Skeletal muscle tissue (tissue), 3 donors: ENCODE measurements at regions not wholly inside any gene's neighbourhood (a gene's known extent, or its start where the extent isn't known, plus 50 kb on each side); places are given as distances from the start of the nearest gene placed in this dataset.

Source experiments
- H3K27ac ChIP-seq: one replicate; pipeline ENCODE4 v1.7.0; 2013; ENCODE audit warnings: mild to moderate bottlenecking, low read depth, low read length, inconsistent platforms
- H3K27me3 ChIP-seq, 3 donors: one replicate each; pipeline ENCODE4 v1.7.0; 2013; ENCODE audit warnings: low read length in 3 of 3; ENCODE audit not compliant: control insufficient read depth in 3 of 3, insufficient read depth in 3 of 3
- H3K36me3 ChIP-seq, 3 donors: one replicate each; pipeline ENCODE4 v1.7.0; 2013; ENCODE audit warnings: low read length in 3 of 3; ENCODE audit not compliant: control insufficient read depth in 3 of 3, insufficient read depth in 3 of 3
- H3K4me1 ChIP-seq, 3 donors: one replicate each; pipeline ENCODE4 v1.7.0; 2013; ENCODE audit warnings: low read length in 3 of 3, mild to moderate bottlenecking in 3 of 3; ENCODE audit not compliant: control insufficient read depth in 3 of 3, insufficient read depth in 3 of 3
- H3K4me3 ChIP-seq, 3 donors: one replicate each; pipeline ENCODE4 v1.7.0; 2013; ENCODE audit warnings: low read length in 3 of 3
- H3K9ac ChIP-seq, 3 donors: one replicate each; pipeline ENCODE4 v1.7.0; 2013; ENCODE audit warnings: low read length in 3 of 3, mild to moderate bottlenecking in 3 of 3, moderate library complexity in 2 of 3, low read depth in 1 of 3
- H3K9me3 ChIP-seq, 3 donors: one replicate each; pipeline ENCODE4 v1.7.0; 2013; ENCODE audit warnings: low read length in 3 of 3; ENCODE audit not compliant: control insufficient read depth in 3 of 3
- donor health status: Osteomylitis.

DNA sequence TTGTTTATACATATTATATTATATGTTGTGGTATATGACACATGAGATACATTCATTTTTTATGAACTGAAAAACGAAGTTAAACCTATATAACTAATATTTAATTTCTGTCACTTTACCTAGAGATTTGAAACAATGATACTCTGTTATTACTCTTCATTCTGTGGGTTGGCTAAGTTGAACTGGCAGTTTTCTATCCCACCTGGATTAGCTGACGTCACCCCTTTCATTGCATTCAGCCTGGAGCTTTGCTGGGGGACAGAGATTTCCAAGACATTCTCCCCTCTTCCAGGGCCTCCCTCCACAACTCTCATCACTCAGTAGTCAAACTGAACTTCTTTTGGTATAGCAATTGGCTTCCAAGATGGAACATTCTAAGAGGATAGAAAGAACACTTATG, 309.2 kb upstream of the SATB1 start:
- Histone ChIP-seq H3K27ac (no peak overlapping the region), H3K4me3 (no peak overlapping the region), H3K9me3 (no peaks in the 10 kb centered on the region), H3K27me3 (no peaks in the 10 kb centered on the region), H3K36me3 (no peaks in the 10 kb centered on the region), H3K4me1 (no peaks in the 10 kb centered on the region), H3K9ac (no peak overlapping the region)

DNA sequence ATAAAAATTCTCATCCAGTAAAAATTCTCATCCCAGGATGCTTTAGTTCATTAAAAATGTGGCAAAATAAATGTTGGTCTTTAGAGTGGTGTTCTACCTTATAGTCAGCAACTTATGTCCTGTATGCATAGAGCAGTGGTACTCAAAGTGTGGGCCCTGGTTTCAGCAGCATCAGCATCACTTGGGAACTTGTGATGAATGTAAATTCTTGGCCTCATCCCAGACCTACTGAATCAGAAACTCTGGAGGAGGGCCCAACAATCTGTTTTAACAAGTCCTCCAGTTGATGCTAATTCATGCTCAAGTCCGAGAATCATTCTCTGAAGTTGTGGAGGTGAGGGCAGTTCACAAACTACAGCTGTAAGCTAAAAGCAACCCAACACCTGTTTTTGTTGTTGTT, 307.3 kb upstream of the SATB1 start:
- Histone ChIP-seq H3K27ac (no peak overlapping the region), H3K9ac (no peak overlapping the region), H3K36me3 (no peaks in the 10 kb centered on the region), H3K4me3 (no peak overlapping the region), H3K27me3 (no peaks in the 10 kb centered on the region), H3K4me1 (no peaks in the 10 kb centered on the region), H3K9me3 (no peaks in the 10 kb centered on the region)

DNA sequence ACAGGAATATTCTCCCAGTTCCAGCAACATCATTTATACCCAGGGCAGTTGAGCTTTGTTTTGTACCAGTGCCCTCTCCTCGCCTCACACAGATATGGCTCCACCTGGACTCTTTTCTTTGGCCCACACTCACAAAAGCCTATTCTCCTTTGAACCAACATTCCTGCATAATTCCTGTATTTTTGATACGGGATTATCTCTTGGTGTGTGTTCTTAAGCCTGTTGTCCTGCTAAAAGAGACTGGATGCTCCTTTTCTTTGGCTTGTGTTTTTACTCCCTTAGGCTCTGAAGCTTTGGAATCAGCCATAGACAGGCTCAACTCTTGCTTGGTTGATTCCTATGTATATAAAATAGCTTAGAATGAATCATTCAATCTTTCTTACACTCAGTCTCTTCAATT, 305.4 kb upstream of the SATB1 start:
- no peak overlapping the region for H3K27ac ChIP-seq
- no peak overlapping the region for H3K4me3 ChIP-seq
- H3K36me3 ChIP-seq = no peaks in the 10 kb centered on the region
- H3K9ac ChIP-seq = no peak overlapping the region
- H3K9me3 ChIP-seq = no peaks in the 10 kb centered on the region
- H3K4me1 ChIP-seq = no peaks in the 10 kb centered on the region
- H3K27me3 ChIP-seq = no peaks in the 10 kb centered on the region

DNA sequence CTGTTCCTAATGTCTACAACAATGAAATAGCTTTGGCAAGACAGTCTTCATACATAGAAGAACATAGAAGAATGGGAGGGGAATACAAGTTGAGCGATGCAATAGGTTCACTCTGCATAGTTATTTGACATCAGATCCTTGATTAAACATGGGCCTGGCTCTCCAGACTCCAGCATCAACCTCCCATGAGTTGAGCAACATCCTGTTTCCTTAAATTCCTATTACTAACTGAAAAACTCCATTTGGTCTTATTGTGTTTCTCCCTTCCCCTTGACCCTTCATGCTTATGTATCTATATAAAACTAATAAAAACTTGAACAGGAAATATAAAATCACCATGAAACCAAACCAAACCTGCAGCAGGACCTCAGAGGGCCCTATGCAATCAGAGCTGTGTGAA, 304.5 kb upstream of the SATB1 start:
- Histone ChIP-seq H3K9me3 (no peaks in the 10 kb centered on the region), H3K36me3 (no peaks in the 10 kb centered on the region), H3K9ac (no peak overlapping the region), H3K4me1 (no peaks in the 10 kb centered on the region), H3K4me3 (no peak overlapping the region), H3K27ac (no peak overlapping the region), H3K27me3 (no peaks in the 10 kb centered on the region)

DNA sequence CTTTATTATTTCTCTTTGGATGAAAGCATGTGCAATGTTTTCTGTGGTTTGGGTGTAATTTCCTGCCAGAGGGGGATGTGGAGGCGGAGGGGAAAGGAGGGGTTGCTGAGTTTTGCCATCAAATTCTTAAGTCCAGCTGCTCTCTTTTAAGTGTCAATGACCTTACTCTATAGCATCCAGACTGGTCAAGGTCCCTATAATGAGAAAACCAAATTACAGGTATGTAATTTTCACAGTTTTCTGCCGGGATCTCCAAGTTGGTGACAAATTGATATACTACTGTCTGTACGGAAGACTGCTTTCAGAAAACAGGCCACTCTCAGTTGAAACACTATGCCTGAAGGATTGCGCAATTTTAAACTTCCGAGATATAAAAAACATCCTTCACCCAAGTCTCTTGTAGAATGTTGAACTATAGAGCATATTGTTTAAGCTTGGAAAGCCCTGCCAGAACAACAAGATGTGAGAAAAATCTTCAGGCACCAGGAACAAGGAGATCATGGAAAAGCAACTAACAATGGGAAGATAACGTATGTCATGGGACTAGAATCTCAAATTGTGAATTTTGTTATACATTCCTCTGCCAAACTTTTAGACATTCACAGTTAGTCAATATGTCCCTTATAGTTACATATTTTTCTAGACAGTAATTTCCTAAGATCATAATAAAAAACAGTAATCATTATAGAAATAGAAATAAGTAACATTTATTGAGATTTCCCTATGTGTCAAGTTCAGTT, 300.7 kb upstream of the SATB1 start:
- no peaks in the 10 kb centered on the region for H3K27me3 ChIP-seq
- peak overlapping the region; percentile 25 for H3K27ac ChIP-seq
- H3K9me3 ChIP-seq = no peaks in the 10 kb centered on the region
- no peaks in the 10 kb centered on the region for H3K36me3 ChIP-seq
- H3K9ac ChIP-seq = no peak overlapping the region
- H3K4me3 ChIP-seq = no peak overlapping the region
- no peaks in the 10 kb centered on the region for H3K4me1 ChIP-seq

DNA sequence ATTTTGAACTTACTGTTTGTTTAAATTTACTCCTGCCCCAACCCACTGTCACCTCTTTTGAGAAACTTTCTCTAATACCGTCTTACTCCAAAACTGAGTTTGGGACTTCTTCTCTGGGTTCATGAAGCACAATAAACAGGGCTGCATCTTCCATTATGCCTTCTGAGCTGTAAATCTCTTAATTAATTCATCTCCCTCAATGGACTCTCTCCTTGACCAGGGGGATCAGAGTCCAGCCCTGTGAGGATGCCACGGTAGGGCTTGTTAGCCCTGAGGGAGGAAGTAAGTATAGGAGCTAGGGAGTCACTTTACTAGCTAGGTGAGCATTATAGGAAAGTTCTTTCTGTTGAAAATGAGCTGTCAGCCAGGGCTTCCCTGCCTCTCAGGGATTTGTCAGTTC, 299.3 kb upstream of the SATB1 start:
- no peaks in the 10 kb centered on the region for H3K27me3 ChIP-seq
- H3K4me3 ChIP-seq = no peak overlapping the region
- no peak overlapping the region for H3K27ac ChIP-seq
- H3K9me3 ChIP-seq = no peaks in the 10 kb centered on the region
- H3K9ac ChIP-seq = no peak overlapping the region
- no peaks in the 10 kb centered on the region for H3K36me3 ChIP-seq
- no peaks in the 10 kb centered on the region for H3K4me1 ChIP-seq

DNA sequence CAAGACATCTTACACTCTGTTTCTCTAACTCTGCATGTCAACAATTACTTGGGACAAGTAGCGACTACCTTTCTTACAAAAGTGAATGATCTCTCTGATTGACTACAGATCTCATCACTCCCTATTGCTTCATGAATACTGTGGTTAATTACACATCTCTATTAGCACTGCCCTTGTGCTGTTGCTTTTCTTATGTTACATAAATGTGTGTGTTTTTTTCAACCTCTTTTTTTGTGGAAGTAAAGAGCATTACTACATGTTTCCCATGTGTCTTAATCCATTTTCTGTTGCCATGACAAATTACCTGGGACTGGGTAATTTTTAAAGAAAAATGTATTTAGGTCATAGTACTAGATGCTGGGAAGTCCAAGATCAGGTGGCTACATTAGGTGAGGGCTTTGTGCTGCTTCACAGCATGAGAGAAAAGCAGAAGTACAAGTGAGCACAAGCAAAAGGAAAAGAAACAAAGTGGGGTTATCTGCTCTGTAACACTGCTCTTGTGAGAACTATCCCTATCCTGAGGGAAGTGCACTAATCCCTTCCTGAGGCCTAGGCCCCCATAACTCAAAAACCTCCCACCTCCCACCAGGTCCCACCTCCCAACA, 298.2 kb upstream of the SATB1 start:
- no peaks in the 10 kb centered on the region for H3K36me3 ChIP-seq
- H3K4me3 ChIP-seq = no peak overlapping the region
- no peak overlapping the region for H3K27ac ChIP-seq
- no peaks in the 10 kb centered on the region for H3K9me3 ChIP-seq
- no peaks in the 10 kb centered on the region for H3K4me1 ChIP-seq
- no peak overlapping the region for H3K9ac ChIP-seq
- no peaks in the 10 kb centered on the region for H3K27me3 ChIP-seq

DNA sequence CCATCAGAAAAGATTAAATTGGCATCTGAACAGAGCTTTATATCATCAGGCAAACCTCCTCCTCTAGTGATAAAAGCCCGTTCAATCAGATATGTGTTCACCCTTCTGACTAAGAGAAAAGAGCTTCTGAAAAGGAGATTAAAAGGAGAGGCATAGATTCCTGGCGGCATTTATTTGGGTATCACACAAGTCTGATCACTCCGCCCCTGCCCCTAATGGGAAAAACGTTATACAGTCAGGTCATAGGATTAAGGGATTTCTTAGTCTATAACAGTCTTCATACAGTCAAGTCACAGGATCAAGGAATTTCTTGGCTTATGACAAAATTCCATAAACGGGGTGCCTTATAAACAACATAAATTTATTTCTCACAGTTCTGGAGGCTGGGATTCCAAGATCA, 295.4 kb upstream of the SATB1 start:
- no peak overlapping the region for H3K27ac ChIP-seq
- no peaks in the 10 kb centered on the region for H3K9me3 ChIP-seq
- H3K4me3 ChIP-seq = no peak overlapping the region
- H3K36me3 ChIP-seq = no peaks in the 10 kb centered on the region
- H3K9ac ChIP-seq = no peak overlapping the region
- no peaks in the 10 kb centered on the region for H3K4me1 ChIP-seq
- no peaks in the 10 kb centered on the region for H3K27me3 ChIP-seq

DNA sequence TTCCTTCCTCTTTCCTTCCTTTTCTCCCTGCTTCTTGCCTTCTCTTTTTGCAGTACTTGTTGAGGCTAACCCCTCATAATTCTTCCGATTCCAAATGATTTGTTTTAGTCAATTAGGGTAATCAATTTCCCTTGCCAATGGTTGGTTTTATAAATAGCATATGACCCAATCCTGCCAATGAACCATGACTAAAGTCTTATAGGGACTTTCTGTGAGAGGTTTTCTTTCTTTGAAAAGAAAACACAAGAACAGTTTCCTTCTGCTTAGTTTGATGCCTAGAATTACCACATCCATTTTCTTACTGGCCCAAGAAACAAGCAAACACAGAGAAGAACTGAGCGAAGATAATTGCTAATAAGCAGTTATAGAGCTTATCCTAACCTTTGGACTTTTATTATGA, 292.5 kb upstream of the SATB1 start:
- Histone ChIP-seq H3K4me3 (no peak overlapping the region), H3K27me3 (no peaks in the 10 kb centered on the region), H3K4me1 (no peaks in the 10 kb centered on the region)

DNA sequence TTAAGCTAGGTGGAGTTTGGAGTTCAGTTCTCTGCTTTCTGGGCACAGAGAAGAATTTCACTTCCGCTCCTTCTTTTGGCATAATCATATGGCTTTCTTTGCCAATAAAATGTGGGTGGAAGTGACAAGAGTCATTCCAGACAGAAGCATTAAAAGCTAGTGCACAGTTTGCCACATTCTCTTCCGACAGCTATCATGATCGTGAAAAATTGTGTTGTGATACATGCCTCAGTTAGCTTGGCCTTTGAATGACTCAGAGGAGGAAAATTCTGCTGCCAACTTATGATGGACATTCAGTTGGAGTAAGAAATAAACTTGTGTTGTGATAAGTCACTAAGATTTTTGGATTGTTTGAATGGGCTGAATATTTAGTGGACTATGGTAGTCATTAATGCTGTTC, 291.7 kb upstream of the SATB1 start:
- Histone ChIP-seq H3K27ac (no peak overlapping the region), H3K36me3 (no peaks in the 10 kb centered on the region)

More for the DNA sequence above, 292.5 kb upstream of the SATB1 start:
- no peaks in the 10 kb centered on the region for H3K36me3 ChIP-seq
- H3K9ac ChIP-seq = no peak overlapping the region
- no peaks in the 10 kb centered on the region for H3K9me3 ChIP-seq
- no peak overlapping the region for H3K27ac ChIP-seq

More for the DNA sequence above, 291.7 kb upstream of the SATB1 start:
- Histone ChIP-seq H3K9ac (no peak overlapping the region), H3K4me1 (no peaks in the 10 kb centered on the region), H3K27me3 (no peaks in the 10 kb centered on the region), H3K9me3 (no peaks in the 10 kb centered on the region), H3K4me3 (no peak overlapping the region)
